ENCODE measurements at regions not wholly inside any gene's neighbourhood (a gene's known extent, or its start where the extent isn't known, plus 50 kb on each side); places are given as distances from the start of the nearest gene placed in this dataset.

GRCh38 chr12:38258411-38258810 lies 58.2 kb upstream of the ALG10B start:
- Histone ChIP-seq H3K27ac (ENCODE audit: low read length) (no peak overlapping the region), H3K27me3 (ENCODE audit: control insufficient read depth, insufficient read depth, low read length) (no peaks in the 10 kb centered on the region), H3K36me3 (ENCODE audit: control insufficient read depth, low read depth, low read length) (no peaks in the 10 kb centered on the region), H3K9me3 (ENCODE audit: control insufficient read depth, low read depth, low read length) (peaks cover 60% of the 10 kb centered on the region), H3K9ac (ENCODE audit: low read length) (no peak overlapping the region), H3K4me1 (ENCODE audit: control insufficient read depth, low read depth, low read length) (no peaks in the 10 kb centered on the region), H3K4me3 (ENCODE audit: low read length) (no peak overlapping the region)
